ENCODE measurements at regions not wholly inside any gene's neighbourhood (a gene's known extent, or its start where the extent isn't known, plus 50 kb on each side); places are given as distances from the start of the nearest gene placed in this dataset.
A peak's percentile ranks its signal among the peaks of the same experiment; 100 is the strongest.

DNA sequence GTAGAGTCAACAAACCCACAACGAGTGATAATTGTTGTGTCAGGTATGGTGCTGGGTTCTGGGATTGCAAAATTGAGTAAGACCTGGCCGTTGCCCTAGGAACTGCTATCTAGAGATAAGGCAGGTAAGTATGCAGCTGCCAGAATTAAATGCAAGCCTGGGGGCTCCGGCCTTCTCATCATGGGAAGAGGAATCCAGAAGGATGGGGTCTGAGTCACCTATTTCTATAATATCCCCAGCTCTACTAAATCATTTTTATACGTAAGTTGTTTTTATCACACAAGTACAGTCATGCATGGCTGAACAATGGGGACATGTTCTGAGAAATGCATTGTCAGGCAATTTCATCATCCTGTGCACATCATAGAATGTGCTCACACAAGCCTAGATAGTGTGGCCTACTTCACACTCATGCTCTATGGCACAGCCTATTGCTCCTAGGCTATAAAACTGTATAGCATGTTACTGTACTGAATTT lies 203.0 kb downstream of the KLF5 start:
- peak in 1 of 2 experiments; percentile 18 for DNase-seq (ENCODE audit: low read depth in 2 of 2)

- peak; percentile 68 to 69 for DNase-seq (ENCODE audit: low read depth in 2 of 2)
These were observed 200.5 kb downstream of the KLF5 start for GRCh38 chr13:73259061-73260017.

DNA sequence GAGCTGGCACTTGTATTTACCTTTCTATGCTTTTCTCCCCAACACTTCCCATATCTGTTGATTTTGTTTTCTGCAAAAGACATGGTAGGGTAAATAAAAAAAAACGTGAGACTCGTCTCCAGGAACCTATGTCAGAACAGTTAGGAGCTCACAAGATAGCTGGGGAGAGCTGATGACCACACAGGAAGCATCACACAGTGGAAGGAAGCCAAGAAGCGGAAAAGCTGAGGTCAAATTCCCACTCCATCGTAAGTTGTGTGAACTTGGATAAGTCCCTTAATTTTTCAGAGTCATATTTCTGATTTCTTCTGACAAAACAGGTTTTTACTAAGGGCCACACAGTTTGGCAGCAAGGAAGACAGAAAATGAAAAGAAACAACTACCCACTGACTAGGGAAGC lies 199.6 kb downstream of the KLF5 start:
- no peak for DNase-seq (ENCODE audit: low read depth in 2 of 2)

DNA sequence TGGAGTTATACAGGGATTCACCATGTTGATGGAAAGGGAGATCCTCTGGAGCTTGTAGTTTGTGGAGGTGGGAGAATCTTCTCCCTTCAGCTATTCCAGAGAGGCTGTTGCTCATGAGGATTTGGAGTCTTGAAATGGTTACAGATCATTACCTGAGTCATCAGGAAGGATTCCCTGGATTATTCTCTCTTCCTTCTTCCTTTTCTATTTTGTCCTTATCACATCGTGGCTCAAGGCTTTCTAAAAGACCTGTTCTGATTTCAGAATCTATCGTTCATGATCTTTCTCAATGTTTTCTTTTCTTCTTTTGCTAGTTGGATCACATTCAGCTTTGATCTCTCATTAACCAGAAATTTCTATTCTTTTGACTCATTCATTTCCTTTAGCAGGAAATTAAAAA lies 196.0 kb downstream of the KLF5 start:
- DNase-seq (ENCODE audit: low read depth in 2 of 2) = no peak

- DNase-seq (ENCODE audit: low read depth in 2 of 2) = peak; percentile 42 to 47
These were observed 192.9 kb downstream of the KLF5 start for GRCh38 chr13:73251626-73252265.

DNA sequence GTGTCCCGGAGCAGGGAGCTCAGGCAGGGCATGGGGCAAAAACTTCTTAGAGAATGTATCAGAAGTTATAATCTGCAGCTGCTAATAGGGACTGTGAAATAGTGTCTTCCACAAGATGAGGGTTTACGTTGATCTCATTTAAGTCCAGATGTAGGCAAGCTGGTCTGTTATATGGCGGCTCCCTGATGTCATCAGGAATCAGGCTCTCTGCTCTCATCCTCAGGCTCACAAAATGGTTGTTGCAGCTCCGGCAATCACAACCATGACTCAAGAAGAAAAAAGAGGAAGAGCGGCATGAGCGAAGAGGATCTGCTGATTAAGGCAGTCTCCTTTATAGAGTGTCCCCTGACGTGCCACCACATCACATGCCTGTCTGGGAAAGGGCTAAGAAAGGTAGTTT lies 191.3 kb downstream of the KLF5 start:
- DNase-seq (ENCODE audit: low read depth in 2 of 2) = no peak

- no peak for DNase-seq (ENCODE audit: low read depth in 2 of 2)
These were observed 190.1 kb downstream of the KLF5 start for GRCh38 chr13:73248711-73249580.

- DNase-seq (ENCODE audit: low read depth in 2 of 2) = no peak
These were observed 189.3 kb downstream of the KLF5 start for GRCh38 chr13:73248154-73248553.

DNA sequence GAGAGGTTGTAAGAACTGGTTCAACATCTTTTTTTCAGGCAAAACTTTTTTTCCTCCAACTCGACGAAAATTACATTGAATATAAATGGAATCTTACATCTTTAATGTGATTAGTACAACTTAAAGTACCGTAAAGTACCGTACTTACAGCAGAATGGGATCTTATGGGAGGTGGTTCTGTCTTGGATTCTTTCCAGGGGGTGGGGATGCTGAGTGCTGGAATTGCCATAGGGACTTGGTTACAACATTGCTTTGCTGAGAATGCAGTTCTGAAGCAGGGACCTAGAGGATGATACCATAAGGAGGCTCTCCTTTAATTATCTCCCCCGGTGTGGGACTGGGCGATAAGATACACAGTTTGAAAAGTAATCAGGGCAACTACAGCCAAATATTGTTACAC lies 186.4 kb downstream of the KLF5 start:
- no peak for DNase-seq (ENCODE audit: low read depth in 2 of 2)

DNA sequence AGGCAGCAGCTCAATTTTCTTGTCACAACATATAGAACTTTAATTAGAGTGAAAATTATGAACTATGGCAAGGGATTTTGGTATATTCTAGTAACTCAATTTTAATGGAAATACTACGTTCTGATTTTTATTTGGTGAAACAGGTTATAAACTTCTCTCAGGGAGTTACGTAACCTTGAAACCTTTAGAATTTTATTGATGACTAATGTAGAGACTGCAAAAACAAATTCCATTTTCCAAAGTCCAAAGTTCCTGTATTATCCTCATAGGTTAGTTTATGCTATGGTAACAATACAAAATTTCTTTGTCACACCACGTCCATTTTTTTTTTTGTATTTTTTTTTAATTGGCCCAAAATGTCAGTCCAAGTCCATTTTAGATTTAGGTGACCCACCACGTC lies 185.7 kb downstream of the KLF5 start:
- no peak for DNase-seq (ENCODE audit: low read depth in 2 of 2)

GRCh38 chr13:73242515-73243015 lies 183.8 kb downstream of the KLF5 start:
- DNase-seq (ENCODE audit: low read depth in 2 of 2) = no peak

GRCh38 chr13:73240193-73240592 lies 181.4 kb downstream of the KLF5 start:
- no peak for DNase-seq (ENCODE audit: low read depth in 2 of 2)

DNA sequence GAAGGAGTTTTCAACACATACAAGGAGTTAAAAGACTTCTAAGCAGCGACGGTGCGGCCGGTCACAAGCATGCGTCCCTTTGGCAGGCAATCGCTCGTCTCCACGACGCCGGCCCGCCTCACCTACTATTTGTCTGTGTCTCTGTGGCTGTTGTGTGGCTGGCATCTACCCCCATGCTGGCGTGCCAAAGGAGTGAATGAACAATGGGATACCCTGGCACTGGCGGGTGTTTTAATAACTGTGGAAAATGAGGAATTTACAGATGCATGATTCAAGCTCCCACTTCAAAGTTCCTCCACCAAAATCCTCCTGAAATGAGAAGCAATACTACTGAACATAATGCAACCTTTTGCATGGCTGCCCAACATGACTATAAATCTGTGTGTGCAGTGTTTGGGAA lies 176.6 kb downstream of the KLF5 start:
- no peak for DNase-seq (ENCODE audit: low read depth in 2 of 2)

- peak; percentile 42 to 52 for DNase-seq (ENCODE audit: low read depth in 2 of 2)
These were observed 172.7 kb downstream of the KLF5 start for GRCh38 chr13:73231471-73231870.

GRCh38 chr13:73230716-73231115 lies 171.9 kb downstream of the KLF5 start:
- DNase-seq (ENCODE audit: low read depth in 2 of 2) = no peak

- no peak for DNase-seq (ENCODE audit: low read depth in 2 of 2)
These were observed 169.7 kb downstream of the KLF5 start for GRCh38 chr13:73228546-73228945.

DNA sequence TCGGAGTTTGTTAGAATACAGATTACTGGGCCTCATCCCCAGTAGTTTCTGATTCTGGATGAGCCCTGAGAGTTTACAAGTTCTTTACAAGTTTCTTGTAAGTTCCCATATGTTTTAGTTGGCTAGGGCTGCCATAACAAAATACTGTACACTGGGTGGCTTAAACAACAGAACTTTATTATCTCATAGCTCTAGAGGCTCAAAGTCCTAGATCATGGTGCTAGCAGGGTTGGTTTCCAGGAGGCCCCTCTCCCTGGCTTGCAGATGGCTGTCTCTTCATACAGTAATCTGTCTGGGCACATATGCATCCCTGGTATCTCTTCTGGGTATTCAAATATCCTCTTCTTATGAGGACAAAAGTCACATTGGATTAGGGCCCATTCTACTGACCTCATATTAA lies 167.2 kb downstream of the KLF5 start:
- no peak for DNase-seq (ENCODE audit: low read depth in 2 of 2)

GRCh38 chr13:73224703-73225102 lies 165.9 kb downstream of the KLF5 start:
- peak; percentile 50 to 52 for DNase-seq (ENCODE audit: low read depth in 2 of 2)

GRCh38 chr13:73223372-73223781 lies 164.6 kb downstream of the KLF5 start:
- no peak for DNase-seq (ENCODE audit: low read depth in 2 of 2)

DNA sequence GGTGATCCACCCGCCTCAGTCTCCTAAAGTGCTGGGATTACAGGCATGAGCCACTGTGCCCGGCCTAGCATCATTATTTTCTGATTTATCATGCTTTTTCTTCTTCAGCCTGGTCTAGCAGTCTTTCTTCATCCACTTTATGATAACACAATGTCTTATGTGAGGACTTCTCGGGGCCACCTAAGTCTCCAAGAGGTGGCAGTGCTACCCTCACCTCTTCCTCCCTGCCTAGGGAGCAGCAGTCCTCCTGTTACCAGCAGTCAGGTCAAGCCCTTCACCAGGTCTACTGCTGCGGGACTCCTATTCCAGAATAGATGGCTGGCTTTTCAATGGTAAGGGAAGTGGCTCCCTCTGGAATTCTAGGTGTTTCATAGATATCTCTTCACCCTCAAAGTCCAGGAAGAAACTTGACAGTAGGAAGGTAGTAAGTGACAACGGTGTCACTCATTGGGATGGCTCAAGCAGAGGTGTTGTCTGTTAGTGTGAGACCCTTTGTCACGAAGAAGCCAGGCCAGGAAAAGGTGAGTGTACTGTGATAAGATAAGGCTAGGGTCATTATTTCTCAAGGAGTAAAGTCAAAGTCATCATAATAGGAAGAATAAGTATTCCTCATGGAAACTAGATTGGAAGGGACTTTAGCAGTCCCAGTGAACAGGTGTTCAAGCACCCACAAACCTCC lies 164.0 kb downstream of the KLF5 start:
- no peak for DNase-seq (ENCODE audit: low read depth in 2 of 2)
